ENCODE measurements at regions not wholly inside any gene's neighbourhood (a gene's known extent, or its start where the extent isn't known, plus 50 kb on each side); places are given as distances from the start of the nearest gene placed in this dataset.

DNA sequence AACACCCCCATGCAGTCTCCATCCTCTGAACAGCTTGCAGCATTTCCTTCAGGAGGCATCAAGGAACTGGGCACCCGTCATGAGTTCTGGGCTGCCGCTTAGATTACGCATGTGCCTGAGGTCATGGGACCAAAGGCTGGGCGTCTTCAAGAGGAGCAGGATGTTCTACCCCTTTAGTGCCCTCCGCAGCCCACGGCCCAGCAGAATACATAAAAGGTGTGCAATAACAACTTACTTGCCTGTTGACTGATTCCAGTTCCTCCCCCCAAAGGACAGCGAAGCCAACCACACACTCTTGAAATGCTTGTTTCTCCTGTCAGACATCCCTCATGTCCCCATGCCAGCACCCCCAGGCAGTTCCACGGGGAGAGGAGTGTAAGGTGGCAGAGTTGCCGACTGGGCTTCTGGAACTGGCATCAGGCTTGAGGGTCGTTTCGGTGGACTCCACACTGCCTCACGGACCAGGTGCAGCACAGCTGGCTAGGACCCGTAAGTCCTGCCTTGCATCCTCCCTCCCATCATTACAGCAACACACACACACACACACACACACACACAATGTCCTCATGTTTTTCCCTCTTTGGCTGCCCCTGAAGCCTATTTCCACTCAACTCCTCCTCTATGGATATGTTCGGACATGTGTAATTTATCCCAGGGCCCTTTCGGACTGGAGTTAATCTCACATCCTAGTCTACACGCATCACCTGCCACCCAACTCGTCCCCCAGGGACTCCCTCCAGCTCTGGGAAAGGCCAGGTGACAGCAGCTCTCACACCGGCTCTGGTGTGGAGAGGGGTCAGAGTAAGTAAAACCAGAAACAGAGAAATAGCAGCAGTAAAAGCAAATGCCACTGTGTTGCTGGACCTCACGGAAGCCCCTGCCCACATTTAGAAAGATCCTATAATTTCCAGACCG lies 200.7 kb downstream of the BCL11A start:
- H4K20me1 ChIP-seq (ENCODE audit: insufficient read depth, low read length), result no peaks in the 10 kb centered on the region
- no peaks in the 10 kb centered on the region for H3K4me1 ChIP-seq (ENCODE audit: insufficient read depth, low read length)
- no peaks in the 10 kb centered on the region for H3K36me3 ChIP-seq (ENCODE audit: insufficient read depth, low read length)
- no peaks in the 10 kb centered on the region for H3K9me3 ChIP-seq (ENCODE audit: low read depth, low read length)
- no peaks in the 10 kb centered on the region for H3K79me2 ChIP-seq (ENCODE audit: insufficient read depth, low read length)
- no peak overlapping the region for H2AFZ ChIP-seq (ENCODE audit: low read length)
- no peak for DNase-seq (ENCODE audit: insufficient read length, low spot score, missing footprints)
- TF ChIP-seq, protein P1, sequence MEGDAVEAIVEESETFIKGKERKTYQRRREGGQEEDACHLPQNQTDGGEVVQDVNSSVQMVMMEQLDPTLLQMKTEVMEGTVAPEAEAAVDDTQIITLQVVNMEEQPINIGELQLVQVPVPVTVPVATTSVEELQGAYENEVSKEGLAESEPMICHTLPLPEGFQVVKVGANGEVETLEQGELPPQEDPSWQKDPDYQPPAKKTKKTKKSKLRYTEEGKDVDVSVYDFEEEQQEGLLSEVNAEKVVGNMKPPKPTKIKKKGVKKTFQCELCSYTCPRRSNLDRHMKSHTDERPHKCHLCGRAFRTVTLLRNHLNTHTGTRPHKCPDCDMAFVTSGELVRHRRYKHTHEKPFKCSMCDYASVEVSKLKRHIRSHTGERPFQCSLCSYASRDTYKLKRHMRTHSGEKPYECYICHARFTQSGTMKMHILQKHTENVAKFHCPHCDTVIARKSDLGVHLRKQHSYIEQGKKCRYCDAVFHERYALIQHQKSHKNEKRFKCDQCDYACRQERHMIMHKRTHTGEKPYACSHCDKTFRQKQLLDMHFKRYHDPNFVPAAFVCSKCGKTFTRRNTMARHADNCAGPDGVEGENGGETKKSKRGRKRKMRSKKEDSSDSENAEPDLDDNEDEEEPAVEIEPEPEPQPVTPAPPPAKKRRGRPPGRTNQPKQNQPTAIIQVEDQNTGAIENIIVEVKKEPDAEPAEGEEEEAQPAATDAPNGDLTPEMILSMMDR (IDR thresholded peaks at IDR 0.05; ENCODE audit: extremely low read depth, low read depth, low read length), result no peak
- H3K27me3 ChIP-seq (ENCODE audit: insufficient read depth, low read length), result no peaks in the 10 kb centered on the region
- H3K4me2 ChIP-seq (ENCODE audit: insufficient read depth, low read length), result no peak overlapping the region
- H3K4me3 ChIP-seq (ENCODE audit: insufficient read depth, low read length), result no peak overlapping the region
- H3K27ac ChIP-seq (ENCODE audit: low read depth, low read length), result no peak overlapping the region

DNA sequence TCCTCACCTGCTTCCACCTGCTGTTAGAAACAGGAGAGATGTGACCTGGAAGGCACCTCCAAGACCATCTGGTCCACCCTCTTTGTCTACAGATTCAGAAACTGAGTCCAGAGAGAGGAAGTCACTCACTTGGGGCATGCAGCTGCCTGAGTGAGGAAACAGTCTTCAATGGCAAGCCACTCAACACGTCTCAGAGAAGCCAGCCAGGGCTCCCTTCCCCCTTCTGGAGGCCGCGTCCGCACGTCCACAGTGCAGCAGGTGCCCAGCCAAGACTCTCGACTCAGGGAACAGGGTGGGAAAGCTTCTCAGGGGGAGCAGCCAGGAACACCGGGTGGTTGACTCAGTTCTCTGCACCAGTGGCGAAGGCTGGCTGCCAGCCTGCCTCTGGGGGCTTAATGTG lies 201.7 kb downstream of the BCL11A start:
- Histone ChIP-seq H3K4me2 (ENCODE audit: insufficient read depth, low read length) (no peak overlapping the region), H3K27me3 (ENCODE audit: insufficient read depth, low read length) (no peaks in the 10 kb centered on the region), H4K20me1 (ENCODE audit: insufficient read depth, low read length) (no peaks in the 10 kb centered on the region), H3K79me2 (ENCODE audit: insufficient read depth, low read length) (no peaks in the 10 kb centered on the region), H3K36me3 (ENCODE audit: insufficient read depth, low read length) (no peaks in the 10 kb centered on the region), H3K9me3 (ENCODE audit: low read depth, low read length) (no peaks in the 10 kb centered on the region), H3K4me3 (ENCODE audit: insufficient read depth, low read length) (no peak overlapping the region), H3K4me1 (ENCODE audit: insufficient read depth, low read length) (no peaks in the 10 kb centered on the region), H3K27ac (ENCODE audit: low read depth, low read length) (no peak overlapping the region), H2AFZ (ENCODE audit: low read length) (no peak overlapping the region)
- DNase-seq (ENCODE audit: insufficient read length, low spot score, missing footprints), result no peak
- TF ChIP-seq, protein P1 (IDR thresholded peaks at IDR 0.05; ENCODE audit: extremely low read depth, low read depth, low read length), result no peak

DNA sequence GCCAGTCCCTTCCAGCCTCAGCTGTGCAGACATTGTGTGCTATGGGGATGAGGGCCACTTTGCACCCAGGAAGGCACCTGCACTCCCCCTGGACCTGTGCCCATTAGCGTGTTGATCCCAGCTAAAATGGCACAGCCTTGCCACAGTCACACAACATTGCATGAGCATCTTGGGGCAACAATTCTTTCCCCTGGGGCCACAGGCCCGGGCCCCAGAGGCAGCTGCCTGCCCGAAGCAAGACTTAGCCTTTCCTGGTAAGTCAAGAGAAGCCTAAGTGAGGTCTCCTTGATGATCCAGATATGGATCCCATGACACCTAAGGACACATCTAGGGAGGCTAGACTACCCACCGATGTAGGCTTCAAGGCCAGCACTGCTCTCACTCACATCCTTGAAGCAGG lies 202.1 kb downstream of the BCL11A start:
- H3K4me2 ChIP-seq (ENCODE audit: insufficient read depth, low read length), result no peak overlapping the region
- no peaks in the 10 kb centered on the region for H3K36me3 ChIP-seq (ENCODE audit: insufficient read depth, low read length)
- no peak overlapping the region for H3K27ac ChIP-seq (ENCODE audit: low read depth, low read length)
- TF ChIP-seq, protein P1 (IDR thresholded peaks at IDR 0.05; ENCODE audit: extremely low read depth, low read depth, low read length), result no peak
- no peaks in the 10 kb centered on the region for H3K79me2 ChIP-seq (ENCODE audit: insufficient read depth, low read length)
- no peaks in the 10 kb centered on the region for H3K9me3 ChIP-seq (ENCODE audit: low read depth, low read length)
- H2AFZ ChIP-seq (ENCODE audit: low read length), result no peak overlapping the region
- DNase-seq (ENCODE audit: insufficient read length, low spot score, missing footprints), result no peak
- no peaks in the 10 kb centered on the region for H4K20me1 ChIP-seq (ENCODE audit: insufficient read depth, low read length)
- H3K4me1 ChIP-seq (ENCODE audit: insufficient read depth, low read length), result no peaks in the 10 kb centered on the region
- H3K4me3 ChIP-seq (ENCODE audit: insufficient read depth, low read length), result no peak overlapping the region
- no peaks in the 10 kb centered on the region for H3K27me3 ChIP-seq (ENCODE audit: insufficient read depth, low read length)

DNA sequence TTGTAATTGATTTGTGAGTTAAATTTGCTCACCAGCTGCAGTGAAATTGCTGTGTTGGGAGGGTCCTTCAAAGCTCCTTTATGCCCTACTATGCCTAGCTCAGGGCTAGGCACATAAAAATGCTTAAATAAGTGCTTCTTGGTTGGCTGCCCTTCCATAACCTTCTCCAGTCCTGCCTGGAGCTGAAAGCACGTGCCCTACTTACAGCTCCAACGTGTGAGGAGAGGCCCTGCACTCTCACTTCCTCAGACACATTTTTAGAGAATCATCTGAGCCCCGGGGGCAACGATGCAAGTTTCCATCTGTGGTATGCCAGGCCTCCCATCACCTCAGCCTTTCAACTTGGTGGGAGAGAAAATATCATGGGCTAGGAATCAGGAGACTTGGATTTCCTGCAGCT lies 202.7 kb downstream of the BCL11A start:
- H3K27ac ChIP-seq (ENCODE audit: low read depth, low read length), result no peak overlapping the region
- no peak overlapping the region for H2AFZ ChIP-seq (ENCODE audit: low read length)
- no peaks in the 10 kb centered on the region for H3K79me2 ChIP-seq (ENCODE audit: insufficient read depth, low read length)
- H3K9me3 ChIP-seq (ENCODE audit: low read depth, low read length), result no peaks in the 10 kb centered on the region
- H3K4me1 ChIP-seq (ENCODE audit: insufficient read depth, low read length), result no peaks in the 10 kb centered on the region
- H3K27me3 ChIP-seq (ENCODE audit: insufficient read depth, low read length), result no peaks in the 10 kb centered on the region
- H3K4me2 ChIP-seq (ENCODE audit: insufficient read depth, low read length), result no peak overlapping the region
- no peaks in the 10 kb centered on the region for H3K36me3 ChIP-seq (ENCODE audit: insufficient read depth, low read length)
- H3K4me3 ChIP-seq (ENCODE audit: insufficient read depth, low read length), result no peak overlapping the region
- DNase-seq (ENCODE audit: insufficient read length, low spot score, missing footprints), result no peak
- TF ChIP-seq, protein P1 (IDR thresholded peaks at IDR 0.05; ENCODE audit: extremely low read depth, low read depth, low read length), result no peak
- H4K20me1 ChIP-seq (ENCODE audit: insufficient read depth, low read length), result no peaks in the 10 kb centered on the region

Data from osteoblast (primary cell).